HEK293 (cell line): ENCODE measurements at regions not wholly inside any gene's neighbourhood (a gene's known extent, or its start where the extent isn't known, plus 50 kb on each side); places are given as distances from the start of the nearest gene placed in this dataset.

Source experiments
- ZBTB21 ChIP-seq: fragments of 450-650 bp; formaldehyde crosslinking; IDR thresholded peaks from 2 replicates; pipeline ENCODE4 v1.5.1; 2017; ENCODE audit warnings: missing biosample characterization, missing genetic modification characterization
- ZNF2 ChIP-seq: fragments of 450-650 bp; formaldehyde crosslinking; IDR thresholded peaks from 2 replicates; pipeline ENCODE4 v1.5.1; 2016; ENCODE audit warnings: missing biosample characterization, missing genetic modification characterization
- ZNF248 ChIP-seq: fragments of 450-650 bp; formaldehyde crosslinking; IDR thresholded peaks from 2 replicates; pipeline ENCODE4 v1.5.1; 2017; ENCODE audit warnings: missing biosample characterization, missing genetic modification characterization
- ZNF324 ChIP-seq: fragments of 450-650 bp; formaldehyde crosslinking; IDR thresholded peaks from 2 replicates; pipeline ENCODE4 v1.5.1; 2016; ENCODE audit warnings: missing biosample characterization, missing genetic modification characterization
- ZNF670 ChIP-seq: fragments of 450-650 bp; formaldehyde crosslinking; IDR thresholded peaks from 2 replicates; pipeline ENCODE4 v1.5.1; 2016; ENCODE audit warnings: missing biosample characterization, missing genetic modification characterization, low read depth
- TF ChIP-seq, protein P1 (sequence below): fragments of 450-650 bp; formaldehyde crosslinking; IDR thresholded peaks from 2 replicates; pipeline ENCODE4 v1.5.1; 2016; ENCODE audit warnings: missing biosample characterization, missing genetic modification characterization, low read depth
- TF ChIP-seq, protein P2 (sequence below): fragments of 450-650 bp; formaldehyde crosslinking; IDR thresholded peaks from 2 replicates; pipeline ENCODE4 v1.5.1; 2016; ENCODE audit warnings: missing biosample characterization, missing genetic modification characterization

DNA sequence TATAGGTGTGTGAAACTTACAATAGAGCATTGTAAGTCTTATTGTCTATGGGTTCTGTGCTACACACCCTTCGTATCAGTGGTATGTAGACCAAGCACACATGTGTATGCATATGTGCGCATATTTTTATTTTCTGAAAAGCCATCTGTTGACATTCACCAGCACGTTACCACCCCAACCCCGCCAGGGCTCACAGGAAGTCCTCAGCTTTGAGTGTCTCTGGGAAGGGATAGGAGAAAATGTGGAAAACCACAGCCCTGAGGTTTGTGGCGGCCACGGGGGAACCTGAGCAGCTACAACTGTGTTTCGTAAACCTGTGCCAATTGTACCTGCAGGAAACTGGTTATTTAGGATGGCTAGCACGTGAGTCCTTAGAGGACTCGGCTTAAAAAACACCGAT, 123.3 kb upstream of the PHACTR3 start:
- TF ChIP-seq ZNF248 (tag by site-specific recombination) (no peak), ZNF670 (tag by site-specific recombination) (no peak), ZBTB21 (tag by site-specific recombination) (no peak), ZNF324 (tag by site-specific recombination) (no peak), ZNF2 (tag by site-specific recombination) (no peak)
- TF ChIP-seq, protein P1, sequence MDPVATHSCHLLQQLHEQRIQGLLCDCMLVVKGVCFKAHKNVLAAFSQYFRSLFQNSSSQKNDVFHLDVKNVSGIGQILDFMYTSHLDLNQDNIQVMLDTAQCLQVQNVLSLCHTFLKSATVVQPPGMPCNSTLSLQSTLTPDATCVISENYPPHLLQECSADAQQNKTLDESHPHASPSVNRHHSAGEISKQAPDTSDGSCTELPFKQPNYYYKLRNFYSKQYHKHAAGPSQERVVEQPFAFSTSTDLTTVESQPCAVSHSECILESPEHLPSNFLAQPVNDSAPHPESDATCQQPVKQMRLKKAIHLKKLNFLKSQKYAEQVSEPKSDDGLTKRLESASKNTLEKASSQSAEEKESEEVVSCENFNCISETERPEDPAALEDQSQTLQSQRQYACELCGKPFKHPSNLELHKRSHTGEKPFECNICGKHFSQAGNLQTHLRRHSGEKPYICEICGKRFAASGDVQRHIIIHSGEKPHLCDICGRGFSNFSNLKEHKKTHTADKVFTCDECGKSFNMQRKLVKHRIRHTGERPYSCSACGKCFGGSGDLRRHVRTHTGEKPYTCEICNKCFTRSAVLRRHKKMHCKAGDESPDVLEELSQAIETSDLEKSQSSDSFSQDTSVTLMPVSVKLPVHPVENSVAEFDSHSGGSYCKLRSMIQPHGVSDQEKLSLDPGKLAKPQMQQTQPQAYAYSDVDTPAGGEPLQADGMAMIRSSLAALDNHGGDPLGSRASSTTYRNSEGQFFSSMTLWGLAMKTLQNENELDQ, result no peak
- TF ChIP-seq, protein P2, sequence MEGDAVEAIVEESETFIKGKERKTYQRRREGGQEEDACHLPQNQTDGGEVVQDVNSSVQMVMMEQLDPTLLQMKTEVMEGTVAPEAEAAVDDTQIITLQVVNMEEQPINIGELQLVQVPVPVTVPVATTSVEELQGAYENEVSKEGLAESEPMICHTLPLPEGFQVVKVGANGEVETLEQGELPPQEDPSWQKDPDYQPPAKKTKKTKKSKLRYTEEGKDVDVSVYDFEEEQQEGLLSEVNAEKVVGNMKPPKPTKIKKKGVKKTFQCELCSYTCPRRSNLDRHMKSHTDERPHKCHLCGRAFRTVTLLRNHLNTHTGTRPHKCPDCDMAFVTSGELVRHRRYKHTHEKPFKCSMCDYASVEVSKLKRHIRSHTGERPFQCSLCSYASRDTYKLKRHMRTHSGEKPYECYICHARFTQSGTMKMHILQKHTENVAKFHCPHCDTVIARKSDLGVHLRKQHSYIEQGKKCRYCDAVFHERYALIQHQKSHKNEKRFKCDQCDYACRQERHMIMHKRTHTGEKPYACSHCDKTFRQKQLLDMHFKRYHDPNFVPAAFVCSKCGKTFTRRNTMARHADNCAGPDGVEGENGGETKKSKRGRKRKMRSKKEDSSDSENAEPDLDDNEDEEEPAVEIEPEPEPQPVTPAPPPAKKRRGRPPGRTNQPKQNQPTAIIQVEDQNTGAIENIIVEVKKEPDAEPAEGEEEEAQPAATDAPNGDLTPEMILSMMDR (tag by site-specific recombination), result no peak
